ENCODE measurements at regions not wholly inside any gene's neighbourhood (a gene's known extent, or its start where the extent isn't known, plus 50 kb on each side); places are given as distances from the start of the nearest gene placed in this dataset.

GRCh38 chr1:55378582-55378981 lies 163.4 kb upstream of the USP24 start:
- peak; percentile 3 to 8 for DNase-seq (ENCODE audit: low read depth in 2 of 2)

- no peak for DNase-seq (ENCODE audit: low read depth in 2 of 2)
Measured at GRCh38 chr1:55376897-55377296, 161.7 kb upstream of the USP24 start.

GRCh38 chr1:55375617-55376258 lies 160.6 kb upstream of the USP24 start:
- DNase-seq (ENCODE audit: low read depth in 2 of 2): peak; percentile 1 to 27

- DNase-seq (ENCODE audit: low read depth in 2 of 2): no peak
Measured at GRCh38 chr1:55374801-55375616, 159.8 kb upstream of the USP24 start.

- DNase-seq (ENCODE audit: low read depth in 2 of 2): no peak
Measured at GRCh38 chr1:55374216-55374615, 159.1 kb upstream of the USP24 start.

- DNase-seq (ENCODE audit: low read depth in 2 of 2): no peak
Measured at GRCh38 chr1:55369474-55369873, 154.3 kb upstream of the USP24 start.

- DNase-seq (ENCODE audit: low read depth in 2 of 2): no peak
Measured at GRCh38 chr1:55368698-55369097, 153.5 kb upstream of the USP24 start.

- DNase-seq (ENCODE audit: low read depth in 2 of 2): no peak
Measured at GRCh38 chr1:55367273-55367672, 152.1 kb upstream of the USP24 start.

- DNase-seq (ENCODE audit: low read depth in 2 of 2): no peak
Measured at GRCh38 chr1:55364216-55364615, 149.1 kb upstream of the USP24 start.

- no peak for DNase-seq (ENCODE audit: low read depth in 2 of 2)
Measured at GRCh38 chr1:55363268-55363667, 148.1 kb upstream of the USP24 start.

- no peak for DNase-seq (ENCODE audit: low read depth in 2 of 2)
Measured at GRCh38 chr1:55362558-55362957, 147.4 kb upstream of the USP24 start.

GRCh38 chr1:55359611-55360010 lies 144.4 kb upstream of the USP24 start:
- DNase-seq (ENCODE audit: low read depth in 2 of 2): no peak

GRCh38 chr1:55358581-55358980 lies 143.4 kb upstream of the USP24 start:
- DNase-seq (ENCODE audit: low read depth in 2 of 2): no peak

GRCh38 chr1:55355549-55355948 lies 140.4 kb upstream of the USP24 start:
- DNase-seq (ENCODE audit: low read depth in 2 of 2): no peak

GRCh38 chr1:55353707-55354620 lies 138.8 kb upstream of the USP24 start:
- no peak for DNase-seq (ENCODE audit: low read depth in 2 of 2)

GRCh38 chr1:55352811-55353180 lies 137.6 kb upstream of the USP24 start:
- DNase-seq (ENCODE audit: low read depth in 2 of 2): no peak

GRCh38 chr1:55352080-55352810 lies 137.1 kb upstream of the USP24 start:
- no peak for DNase-seq (ENCODE audit: low read depth in 2 of 2)

- no peak for DNase-seq (ENCODE audit: low read depth in 2 of 2)
Measured at GRCh38 chr1:55348356-55348755, 133.2 kb upstream of the USP24 start.

GRCh38 chr1:55347866-55348265 lies 132.7 kb upstream of the USP24 start:
- DNase-seq (ENCODE audit: low read depth in 2 of 2): no peak

GRCh38 chr1:55347041-55347440 lies 131.9 kb upstream of the USP24 start:
- no peak for DNase-seq (ENCODE audit: low read depth in 2 of 2)

GRCh38 chr1:55346586-55346985 lies 131.4 kb upstream of the USP24 start:
- DNase-seq (ENCODE audit: low read depth in 2 of 2): no peak

GRCh38 chr1:55339681-55340080 lies 124.5 kb upstream of the USP24 start:
- no peak for DNase-seq (ENCODE audit: low read depth in 2 of 2)
